GM18870 (cell line): ENCODE measurements at regions not wholly inside any gene's neighbourhood (a gene's known extent, or its start where the extent isn't known, plus 50 kb on each side); places are given as distances from the start of the nearest gene placed in this dataset.
"Not testable (repeated sequence)": the region's sequence is repeated elsewhere in the genome, so short reads cannot be mapped to it uniquely, and the experiment has no call there.

Source experiments
- ATAC-seq: cut with Tn5 transposase; IDR thresholded peaks from one replicate; pipeline ENCODE4 v1.9.1; 2021; ENCODE audit warnings: moderate library complexity; ENCODE audit not compliant: unreplicated experiment

DNA sequence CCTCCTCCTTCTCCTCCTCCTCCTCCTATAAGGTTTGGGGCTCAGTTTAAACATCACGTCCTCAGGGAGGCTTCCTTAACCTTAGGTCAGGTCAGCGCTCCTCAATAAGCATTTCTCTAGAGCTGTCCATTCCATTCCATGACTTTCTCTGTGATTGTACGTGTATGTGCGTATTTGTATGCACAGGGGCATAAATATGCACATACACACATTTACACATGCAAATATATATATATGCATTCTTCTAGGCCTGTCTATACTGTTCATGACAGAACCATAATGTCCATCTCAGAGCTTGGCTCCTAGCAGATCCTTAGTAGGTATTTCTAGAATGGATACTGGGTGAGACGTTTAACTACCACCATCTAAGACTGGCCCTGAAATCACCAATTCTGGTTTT is 258.6 kb downstream of the STIM2 start:
- ATAC-seq, result no peak

DNA sequence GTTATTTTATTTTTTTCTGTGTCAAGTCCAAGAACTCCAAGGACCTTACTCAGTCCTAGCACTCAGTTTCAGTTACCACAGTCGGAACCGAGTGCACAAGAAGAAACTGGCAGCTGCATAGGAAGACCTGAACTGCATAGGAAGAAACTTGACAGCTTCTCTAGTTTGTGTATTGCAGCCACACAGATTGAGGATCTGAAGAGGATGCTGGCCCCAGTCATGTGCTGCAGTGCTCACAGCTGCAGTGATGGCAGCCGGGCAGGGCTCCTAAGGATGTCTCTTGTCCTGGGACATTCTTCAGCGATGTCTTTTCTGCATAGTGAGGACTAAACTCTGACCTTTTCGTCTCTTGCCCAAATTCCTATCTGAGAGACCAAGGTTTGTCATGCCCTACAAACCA is 261.2 kb downstream of the STIM2 start:
- no peak for ATAC-seq

GRCh38 chr4:27123123-27123768 is 262.6 kb downstream of the STIM2 start:
- no peak for ATAC-seq

DNA sequence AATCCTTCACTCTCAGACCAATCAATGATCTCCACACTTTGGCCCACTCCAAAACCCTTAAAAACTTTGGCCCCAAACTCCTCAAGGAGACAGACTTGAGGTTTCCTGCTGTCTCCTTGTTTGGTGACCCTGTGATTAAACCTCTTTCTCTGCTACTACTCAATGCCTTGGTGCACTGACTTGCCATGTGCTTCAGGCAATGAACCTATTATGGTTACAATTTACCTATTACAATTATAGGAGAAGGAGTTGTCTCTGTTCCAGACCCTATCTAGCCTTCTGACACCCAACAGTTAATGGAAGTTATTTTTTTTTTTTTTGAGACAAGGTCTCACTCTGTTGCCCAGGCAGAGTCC is 263.1 kb downstream of the STIM2 start:
- no peak for ATAC-seq

- ATAC-seq, result not testable (repeated sequence)
These were observed 266.3 kb downstream of the STIM2 start for GRCh38 chr4:27126895-27127294.

DNA sequence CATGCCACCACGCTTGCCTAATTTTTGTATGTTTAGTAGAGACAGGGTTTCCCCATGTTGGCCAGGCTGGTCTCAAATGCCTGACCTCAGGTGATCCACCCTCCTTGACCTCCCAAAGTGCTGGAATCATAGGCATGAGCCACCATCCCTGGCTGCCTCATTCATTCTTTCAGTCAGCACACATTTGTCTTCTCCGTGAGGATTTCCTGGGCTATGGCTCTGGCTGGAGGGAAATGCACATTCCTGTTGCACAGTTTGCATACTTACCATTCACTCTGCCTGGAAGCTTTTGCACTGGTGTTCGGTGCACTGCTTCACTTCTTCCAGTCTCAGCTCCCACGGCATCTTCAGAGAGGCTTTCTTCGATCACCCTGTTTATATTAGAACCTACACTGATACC is 267.8 kb downstream of the STIM2 start:
- ATAC-seq, result no peak

GRCh38 chr4:27129871-27130366 is 269.3 kb downstream of the STIM2 start:
- no peak for ATAC-seq

DNA sequence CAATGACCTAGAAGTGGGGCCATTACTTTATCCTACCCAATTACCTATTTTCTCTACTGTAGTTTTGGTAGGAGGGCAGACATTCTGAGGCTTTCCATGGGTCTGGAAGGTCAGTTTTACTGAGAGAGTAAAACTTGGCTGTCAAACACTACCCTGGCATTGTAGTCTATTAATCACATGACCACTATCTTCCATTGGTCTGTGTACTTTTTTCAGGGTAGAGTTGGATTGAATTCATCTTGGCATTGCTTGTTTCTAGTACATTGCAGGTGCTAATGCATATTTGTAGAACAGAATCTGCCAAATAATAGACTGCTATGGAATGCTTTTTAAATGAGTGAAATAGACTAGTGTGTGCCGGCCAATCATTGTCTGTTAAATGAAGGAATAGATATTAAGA is 271.9 kb downstream of the STIM2 start:
- ATAC-seq, result no peak

GRCh38 chr4:27140486-27140885 is 279.8 kb downstream of the STIM2 start:
- no peak for ATAC-seq

GRCh38 chr4:27141530-27141929 is 280.9 kb downstream of the STIM2 start:
- ATAC-seq, result no peak

DNA sequence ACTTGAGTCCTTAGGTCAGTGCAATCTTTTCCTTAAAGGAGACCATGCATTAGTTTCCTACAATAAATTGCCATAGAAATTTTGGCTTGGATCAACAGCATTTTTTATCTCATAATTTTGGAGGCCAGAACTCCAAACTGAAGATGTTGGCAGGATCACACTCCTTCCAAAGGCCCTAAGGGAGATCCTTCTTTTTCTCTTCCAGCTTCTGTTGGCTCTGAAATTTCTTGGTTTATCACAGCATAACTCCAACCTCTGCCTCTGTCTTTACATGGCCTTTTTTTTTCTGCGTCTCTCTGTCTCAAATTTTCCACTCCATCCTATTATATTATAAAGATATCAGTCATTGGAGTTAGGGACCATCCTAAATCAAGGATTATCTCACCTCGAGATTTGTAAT is 282.2 kb downstream of the STIM2 start:
- ATAC-seq, result no peak

DNA sequence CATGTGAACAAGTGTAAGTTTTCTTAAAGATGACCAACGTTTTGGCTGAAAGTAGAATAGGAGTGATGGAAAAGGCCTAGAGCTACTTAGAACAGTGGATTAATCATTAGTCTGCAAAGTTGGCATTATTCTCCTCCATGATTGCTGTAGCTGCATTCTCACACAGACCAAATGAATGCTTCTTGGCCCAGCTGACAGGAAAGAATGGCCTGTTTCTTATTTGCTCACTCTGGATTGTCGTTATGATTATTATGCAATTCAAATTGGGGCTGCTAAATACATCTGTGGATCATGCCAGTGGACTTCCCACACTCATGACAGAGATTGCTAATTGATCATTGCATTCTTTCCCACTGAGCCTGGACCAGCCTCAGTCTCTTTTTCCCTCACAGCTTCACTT is 285.0 kb downstream of the STIM2 start:
- no peak for ATAC-seq

GRCh38 chr4:27148211-27148895 is 287.7 kb downstream of the STIM2 start:
- no peak for ATAC-seq

GRCh38 chr4:27149541-27150212 is 289.0 kb downstream of the STIM2 start:
- ATAC-seq, result no peak

DNA sequence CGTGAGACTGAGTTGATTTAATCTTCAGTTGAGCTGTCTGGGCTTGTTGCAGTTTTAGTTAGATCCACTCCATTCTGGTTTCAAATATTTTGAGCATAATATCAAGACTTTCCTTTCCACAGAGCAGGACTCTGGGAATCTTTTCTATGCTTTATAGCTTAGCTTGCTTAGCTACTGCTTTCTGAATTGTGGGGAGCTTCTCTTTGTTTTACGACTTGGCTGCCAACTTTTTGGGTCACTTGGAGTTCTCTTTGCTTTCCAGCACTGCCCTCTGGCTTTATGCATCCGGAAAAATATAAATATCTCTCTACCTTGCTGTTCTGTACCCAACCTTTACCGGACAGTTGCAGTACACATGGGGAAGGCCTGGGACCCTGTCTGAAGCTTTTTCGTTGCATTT is 292.1 kb downstream of the STIM2 start:
- no peak for ATAC-seq

DNA sequence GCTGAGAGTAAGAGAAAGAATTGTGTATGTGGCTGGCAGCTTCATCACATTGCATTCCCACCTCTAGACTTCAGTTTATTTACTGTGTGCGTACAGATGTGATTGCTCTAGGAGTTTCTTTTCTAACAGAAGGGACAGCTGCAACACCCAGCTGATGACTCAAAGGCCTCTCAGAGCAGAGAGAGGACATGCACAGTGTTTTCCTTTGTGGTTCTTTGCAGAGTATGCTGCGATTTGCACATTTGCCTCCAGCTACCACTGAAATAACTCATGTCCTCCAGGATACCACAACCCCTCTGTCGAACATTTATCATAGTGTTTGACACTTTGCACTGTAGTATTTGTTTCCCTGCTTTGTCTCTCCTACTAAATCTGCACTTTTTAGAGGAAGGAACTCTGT is 294.1 kb downstream of the STIM2 start:
- no peak for ATAC-seq

GRCh38 chr4:27161191-27161590 is 300.6 kb downstream of the STIM2 start:
- ATAC-seq, result no peak

- no peak for ATAC-seq
These were observed 308.1 kb downstream of the STIM2 start for GRCh38 chr4:27168783-27169182.

DNA sequence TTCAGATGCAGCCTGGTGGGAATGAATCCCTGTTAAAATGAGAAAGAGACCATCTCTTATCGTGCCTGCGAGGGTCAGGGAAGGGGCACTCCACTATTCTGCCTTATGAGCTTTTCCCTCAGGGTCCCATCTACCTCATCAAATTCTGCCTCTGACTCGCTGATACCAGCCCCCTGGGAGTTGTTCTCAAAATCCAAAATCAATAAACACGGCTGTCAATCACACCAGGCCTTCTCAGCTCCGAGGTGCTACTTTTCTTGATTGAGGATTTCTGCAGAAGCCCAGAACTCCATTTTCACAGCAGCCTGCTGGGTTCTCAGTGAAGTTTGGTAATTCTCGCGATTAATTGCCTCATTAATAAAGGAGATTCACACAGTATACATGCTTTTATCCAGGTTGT is 312.6 kb downstream of the STIM2 start:
- no peak for ATAC-seq

GRCh38 chr4:27176400-27176799 is 315.8 kb downstream of the STIM2 start:
- ATAC-seq, result no peak

DNA sequence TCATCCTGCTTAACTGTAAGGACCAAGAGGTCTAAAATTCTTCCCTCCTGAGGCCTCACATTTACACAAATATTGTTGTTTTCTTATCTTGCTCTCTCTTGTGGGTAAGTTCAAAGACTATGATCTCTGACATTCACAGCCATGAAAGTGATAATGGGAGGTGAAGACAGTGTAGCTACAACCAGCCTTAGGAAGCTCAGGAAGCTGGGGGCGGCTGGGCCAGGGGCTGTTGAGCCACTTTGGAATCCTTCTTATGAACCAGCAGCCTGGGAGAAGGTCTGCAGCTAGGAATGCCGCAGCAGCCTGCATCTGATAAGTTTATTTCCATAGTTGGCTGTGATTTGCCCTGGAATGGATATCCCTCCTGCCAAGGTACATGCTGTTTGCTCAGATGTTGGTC is 316.2 kb downstream of the STIM2 start:
- ATAC-seq, result no peak

DNA sequence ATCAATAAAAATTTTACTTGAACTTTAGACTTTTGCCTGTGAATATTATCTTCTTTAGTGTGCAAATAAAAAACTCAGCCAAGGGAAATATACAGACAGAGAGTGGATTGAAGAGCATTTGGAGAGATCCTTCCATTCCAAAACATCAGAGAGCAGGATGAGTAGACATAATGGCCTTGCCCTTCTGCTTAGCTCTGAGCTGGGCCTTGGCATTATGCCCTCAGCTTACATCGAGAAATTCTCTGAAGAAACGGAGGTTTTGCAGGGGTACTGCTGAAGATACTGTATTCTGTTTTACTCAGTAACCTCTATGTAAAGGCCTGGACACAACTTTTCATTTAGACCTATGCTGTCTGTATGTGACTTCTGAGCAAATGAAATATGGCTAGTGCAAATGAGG is 317.4 kb downstream of the STIM2 start:
- ATAC-seq, result no peak
